Muscle of arm (tissue), 1 donor: ENCODE measurements at regions not wholly inside any gene's neighbourhood (a gene's known extent, or its start where the extent isn't known, plus 50 kb on each side); places are given as distances from the start of the nearest gene placed in this dataset.
A peak's percentile ranks its signal among the peaks of the same experiment; 100 is the strongest.

ENCODE experiments used
- DNase-seq: peaks from one replicate; pipeline ENCODE4 v3.0.0-alpha.2; 2013

DNA sequence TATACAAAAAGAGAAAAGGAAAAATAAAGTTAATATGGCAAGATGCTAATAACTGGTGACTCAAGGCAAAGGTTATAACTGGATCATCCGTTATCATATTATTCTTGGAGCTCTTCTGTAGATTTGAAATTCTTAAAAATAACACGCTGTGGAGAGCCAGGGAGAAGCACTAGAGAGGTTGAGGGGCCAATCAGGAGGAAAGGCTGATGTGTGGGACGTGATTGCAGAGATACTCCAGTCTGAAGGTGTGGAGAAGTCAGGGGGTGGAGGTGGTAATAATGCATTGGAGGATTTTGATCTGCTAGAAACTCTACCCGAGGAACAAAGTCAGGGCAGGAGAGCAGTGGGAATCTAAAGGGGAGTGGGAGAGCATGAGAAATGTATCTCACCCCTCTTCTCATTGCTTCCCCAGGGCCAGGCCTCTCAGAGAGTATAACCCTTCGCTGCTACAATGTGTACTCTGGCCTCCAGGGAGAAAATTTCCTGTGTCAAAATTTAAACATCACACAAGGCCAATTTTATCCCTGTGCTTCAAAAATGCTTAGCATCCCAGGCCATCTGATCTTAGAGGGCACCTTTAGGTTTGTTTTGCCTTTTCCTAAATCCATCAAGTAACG, 211.5 kb upstream of the SEMA6D start:
- DNase-seq = no peak

GRCh38 chr15:47506329-47507100, 210.8 kb upstream of the SEMA6D start:
- no peak for DNase-seq

DNA sequence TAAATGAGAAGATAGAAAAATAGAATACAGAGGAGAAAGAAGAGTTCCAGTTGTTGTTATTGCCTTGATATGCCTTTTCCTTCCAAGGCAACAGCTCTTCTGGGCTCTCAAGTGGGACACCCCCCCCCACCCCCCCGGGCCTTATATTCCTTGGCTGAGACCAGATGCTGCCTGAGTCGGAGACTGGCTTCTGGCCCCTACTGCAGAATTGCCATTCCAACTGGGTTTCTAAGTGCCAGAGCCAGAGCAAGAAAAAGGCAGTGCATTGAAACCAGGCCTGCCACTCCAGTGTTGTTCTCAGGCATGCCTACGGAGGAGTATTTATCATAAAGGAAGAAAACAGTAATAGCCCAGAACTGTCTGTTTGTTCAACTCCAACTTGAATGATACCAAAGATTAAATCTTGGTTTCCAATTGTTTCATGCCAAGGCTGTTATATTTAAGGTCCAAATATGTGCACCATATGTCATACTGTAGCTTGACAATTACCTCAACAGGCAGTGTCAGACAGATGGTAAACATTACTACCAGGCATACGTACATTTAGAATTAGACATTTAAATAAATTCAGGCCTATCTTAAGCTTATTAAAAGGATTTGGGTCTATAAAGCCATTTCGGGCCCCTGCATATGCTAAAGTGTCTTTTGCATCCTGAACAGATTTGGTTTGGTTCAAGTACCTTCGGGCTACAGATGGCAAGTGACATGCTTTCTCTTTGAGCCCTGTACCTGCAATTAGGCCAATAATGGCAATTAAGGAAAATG, 209.9 kb upstream of the SEMA6D start:
- DNase-seq = no peak

- DNase-seq = no peak
These were observed 206.0 kb upstream of the SEMA6D start for GRCh38 chr15:47511261-47511660.

GRCh38 chr15:47513471-47513870, 203.8 kb upstream of the SEMA6D start:
- no peak for DNase-seq

GRCh38 chr15:47514200-47514652, 203.1 kb upstream of the SEMA6D start:
- DNase-seq = no peak

- no peak for DNase-seq
These were observed 200.7 kb upstream of the SEMA6D start for GRCh38 chr15:47516558-47516957.

- DNase-seq = no peak
These were observed 200.3 kb upstream of the SEMA6D start for GRCh38 chr15:47516972-47517371.

DNA sequence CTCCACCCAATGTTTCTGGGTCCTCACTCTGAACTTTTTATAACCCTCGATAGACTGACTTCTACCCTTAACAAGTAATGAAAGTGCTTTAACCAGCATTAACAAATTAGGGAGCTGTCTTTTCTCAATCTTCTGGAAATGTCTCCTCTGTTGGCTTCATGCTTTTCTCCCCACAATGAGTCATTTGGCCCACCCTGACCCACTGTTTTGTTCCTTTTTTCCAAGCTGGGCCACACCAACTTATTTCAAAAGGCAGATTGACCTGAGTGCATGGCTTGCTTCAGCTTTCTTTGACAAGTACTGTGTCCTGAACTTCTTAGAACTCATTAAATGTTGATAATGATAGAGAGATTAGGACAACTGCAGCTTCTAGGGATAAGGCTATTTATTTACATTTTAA, 199.6 kb upstream of the SEMA6D start:
- DNase-seq = no peak

- no peak for DNase-seq
These were observed 193.4 kb upstream of the SEMA6D start for GRCh38 chr15:47523681-47524475.

DNA sequence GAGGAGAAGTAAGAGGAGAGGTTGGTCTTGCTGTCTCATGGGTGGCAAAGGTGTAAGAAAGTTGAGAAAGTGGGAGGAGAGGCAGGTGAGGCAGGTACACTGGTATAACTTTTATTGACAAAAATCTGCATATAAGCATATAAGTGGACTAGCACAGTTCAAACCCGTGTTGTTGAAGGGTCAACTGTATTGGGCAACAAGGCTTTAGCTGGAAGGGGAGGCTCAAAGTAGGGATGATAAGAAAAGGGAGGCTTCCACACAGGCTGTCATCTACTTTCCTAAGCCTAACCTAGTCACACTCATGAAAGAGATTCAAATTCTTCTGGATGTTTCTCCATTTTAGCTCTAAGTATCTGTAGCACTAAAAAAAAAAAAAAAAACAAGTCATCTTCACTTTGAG, 188.1 kb upstream of the SEMA6D start:
- no peak for DNase-seq

DNA sequence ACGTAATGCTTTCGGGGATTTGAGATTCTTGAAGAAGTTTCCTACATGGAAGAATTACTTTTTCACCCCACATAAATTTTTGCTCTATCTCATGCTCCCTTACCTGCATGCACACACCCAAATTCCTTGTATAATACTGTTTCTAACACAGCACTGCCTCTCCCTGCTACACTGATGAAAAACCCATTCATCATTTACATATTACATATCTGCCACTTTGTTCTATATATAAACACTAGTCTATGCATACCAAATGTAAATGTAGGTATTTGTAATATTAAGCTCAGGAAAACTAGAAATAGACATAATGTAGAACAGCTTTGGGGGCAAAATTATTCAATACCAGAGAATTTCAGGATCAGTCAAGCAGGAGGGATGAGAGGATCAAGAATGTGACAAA, 182.6 kb upstream of the SEMA6D start:
- no peak for DNase-seq

DNA sequence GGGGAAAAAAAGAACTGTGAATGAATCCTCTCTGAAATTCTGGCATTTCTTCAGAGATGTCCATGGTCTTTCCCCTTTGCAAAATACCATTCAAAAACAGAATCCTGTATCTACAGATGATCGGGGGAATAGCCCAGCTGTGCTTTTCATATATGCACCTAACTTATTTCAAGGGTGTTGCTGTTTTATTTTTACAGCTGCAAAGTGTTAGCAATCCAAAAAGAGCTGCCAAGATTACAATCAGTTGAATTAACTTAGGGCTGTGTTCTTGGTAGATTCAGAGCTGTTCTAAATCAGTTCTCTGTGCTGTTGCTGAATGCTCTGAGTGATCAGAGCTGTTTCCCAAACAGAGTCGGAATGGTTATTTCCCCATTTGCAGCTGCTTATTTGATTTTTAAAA, 175.7 kb upstream of the SEMA6D start:
- DNase-seq = peak; percentile 36

GRCh38 chr15:47542312-47542989, 174.9 kb upstream of the SEMA6D start:
- DNase-seq = peak; percentile 67

- DNase-seq = peak; percentile 74
These were observed 169.1 kb upstream of the SEMA6D start for GRCh38 chr15:47548231-47548630.

- no peak for DNase-seq
These were observed 168.3 kb upstream of the SEMA6D start for GRCh38 chr15:47548986-47549385.

- DNase-seq = no peak
These were observed 166.2 kb upstream of the SEMA6D start for GRCh38 chr15:47551079-47551478.

GRCh38 chr15:47551546-47551945, 165.8 kb upstream of the SEMA6D start:
- DNase-seq = no peak

DNA sequence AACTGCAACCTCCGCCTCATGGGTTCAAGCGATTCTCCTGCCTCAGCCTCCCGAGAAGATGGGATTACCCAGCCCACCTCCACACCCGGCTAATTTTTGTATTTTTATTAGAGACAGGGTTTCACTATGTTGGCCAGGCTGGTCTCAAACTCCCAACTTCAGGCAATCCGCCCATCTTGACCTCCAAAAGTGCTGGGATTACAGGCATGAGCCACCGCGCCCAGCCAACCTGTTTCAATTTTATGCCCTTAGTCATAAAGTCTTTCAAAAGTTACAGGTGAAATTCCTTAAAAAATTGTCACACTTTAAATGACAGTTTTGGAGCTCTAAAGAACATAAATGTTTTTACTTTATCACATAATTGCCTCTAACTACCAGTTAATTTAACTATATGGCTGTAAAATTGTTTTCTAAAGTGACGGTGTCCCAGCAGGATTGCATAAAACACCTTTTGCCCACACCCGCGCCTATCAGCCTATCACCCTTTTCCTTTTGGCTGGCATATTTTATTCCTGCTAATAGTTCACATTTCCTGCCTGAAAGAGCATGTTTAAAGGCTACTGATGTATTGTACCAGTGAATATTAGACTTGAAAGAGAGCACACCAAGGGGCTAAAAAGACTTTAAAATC, 164.2 kb upstream of the SEMA6D start:
- no peak for DNase-seq

DNA sequence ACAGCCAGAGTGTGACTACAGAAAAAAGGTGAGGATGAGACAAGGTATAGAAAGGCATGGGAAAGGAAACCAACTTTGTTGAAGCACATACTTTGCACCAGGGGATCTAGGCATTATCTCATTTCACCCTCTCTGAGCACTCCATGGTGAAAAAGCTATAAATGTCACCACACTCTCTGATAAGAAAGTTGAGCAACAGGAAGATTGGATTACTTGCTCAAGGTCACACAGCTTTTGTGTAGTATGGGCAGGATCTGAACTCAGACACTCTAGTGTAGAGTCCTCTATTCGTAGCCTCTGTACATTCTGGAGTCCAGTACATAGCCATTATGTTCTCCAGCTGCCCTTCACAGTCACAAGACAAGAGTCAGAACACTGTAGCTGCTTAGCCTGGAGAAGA, 163.4 kb upstream of the SEMA6D start:
- no peak for DNase-seq

GRCh38 chr15:47561102-47561501, 156.2 kb upstream of the SEMA6D start:
- DNase-seq = no peak
